Activated T-cell treated with anti-CD3 and anti-CD28 coated beads for 24 hours (primary cell): ENCODE measurements at regions not wholly inside any gene's neighbourhood (a gene's known extent, or its start where the extent isn't known, plus 50 kb on each side); places are given as distances from the start of the nearest gene placed in this dataset.
"Not testable (repeated sequence)": the region's sequence is repeated elsewhere in the genome, so short reads cannot be mapped to it uniquely, and the experiment has no call there.

Experiments
- DNase-seq: peaks from one replicate; pipeline ENCODE4 v3.0.0-alpha.2; 2020; ENCODE audit warnings: low read depth

- DNase-seq: no peak
Observed at GRCh38 chr15:26024241-26024640, 161.1 kb upstream of the ATP10A start.

GRCh38 chr15:26023691-26024090 lies 160.6 kb upstream of the ATP10A start:
- DNase-seq: no peak

GRCh38 chr15:26023231-26023630 lies 160.1 kb upstream of the ATP10A start:
- DNase-seq: no peak

GRCh38 chr15:26020871-26021270 lies 157.7 kb upstream of the ATP10A start:
- DNase-seq: no peak

- DNase-seq: no peak
Observed at GRCh38 chr15:26017665-26018064, 154.5 kb upstream of the ATP10A start.

- no peak for DNase-seq
Observed at GRCh38 chr15:26015516-26016075, 152.5 kb upstream of the ATP10A start.

GRCh38 chr15:26013981-26014380 lies 150.9 kb upstream of the ATP10A start:
- DNase-seq: no peak

GRCh38 chr15:26011916-26012315 lies 148.8 kb upstream of the ATP10A start:
- no peak for DNase-seq

GRCh38 chr15:26007151-26007550 lies 144.0 kb upstream of the ATP10A start:
- no peak for DNase-seq

GRCh38 chr15:26001201-26001600 lies 138.1 kb upstream of the ATP10A start:
- no peak for DNase-seq

GRCh38 chr15:25993506-25993905 lies 130.4 kb upstream of the ATP10A start:
- DNase-seq: no peak

GRCh38 chr15:25990220-25990619 lies 127.1 kb upstream of the ATP10A start:
- no peak for DNase-seq

- DNase-seq: no peak
Observed at GRCh38 chr15:25989327-25989726, 126.2 kb upstream of the ATP10A start.

GRCh38 chr15:25988716-25989115 lies 125.6 kb upstream of the ATP10A start:
- not testable (repeated sequence) for DNase-seq

- no peak for DNase-seq
Observed at GRCh38 chr15:25987638-25988037, 124.5 kb upstream of the ATP10A start.

GRCh38 chr15:25985165-25985564 lies 122.0 kb upstream of the ATP10A start:
- no peak for DNase-seq

GRCh38 chr15:25982736-25983135 lies 119.6 kb upstream of the ATP10A start:
- no peak for DNase-seq

- DNase-seq: no peak
Observed at GRCh38 chr15:25981114-25981513, 118.0 kb upstream of the ATP10A start.

GRCh38 chr15:25972141-25972675 lies 109.1 kb upstream of the ATP10A start:
- DNase-seq: no peak

- no peak for DNase-seq
Observed at GRCh38 chr15:25971053-25971452, 107.9 kb upstream of the ATP10A start.

GRCh38 chr15:25969886-25970285 lies 106.8 kb upstream of the ATP10A start:
- no peak for DNase-seq

GRCh38 chr15:25967116-25967515 lies 104.0 kb upstream of the ATP10A start:
- no peak for DNase-seq

- DNase-seq: no peak
Observed at GRCh38 chr15:25965326-25965725, 102.2 kb upstream of the ATP10A start.

- no peak for DNase-seq
Observed at GRCh38 chr15:25960273-25960672, 97.1 kb upstream of the ATP10A start.
